ENCODE measurements at regions not wholly inside any gene's neighbourhood (a gene's known extent, or its start where the extent isn't known, plus 50 kb on each side); places are given as distances from the start of the nearest gene placed in this dataset.
"Not testable (repeated sequence)": the region's sequence is repeated elsewhere in the genome, so short reads cannot be mapped to it uniquely, and the experiment has no call there.

DNA sequence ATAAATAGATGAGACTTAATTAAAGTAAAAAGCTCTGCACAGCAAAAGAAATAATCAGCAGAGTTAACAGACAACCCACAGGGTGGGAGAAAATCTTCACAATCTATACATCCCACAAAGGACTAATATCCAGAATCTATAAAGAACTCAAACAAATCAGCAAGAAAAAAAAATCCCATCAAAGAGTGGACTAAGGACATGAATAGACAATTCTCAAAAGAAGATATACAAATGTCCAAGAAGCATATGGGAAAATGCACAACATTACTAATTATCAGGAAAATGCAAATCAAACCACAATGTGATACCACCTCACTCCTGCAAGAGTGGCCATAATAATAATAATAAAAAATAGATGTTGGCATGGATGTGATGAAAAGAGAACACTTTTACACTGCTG, 96.6 kb downstream of the IRX5 start:
- TF ChIP-seq, protein P1, sequence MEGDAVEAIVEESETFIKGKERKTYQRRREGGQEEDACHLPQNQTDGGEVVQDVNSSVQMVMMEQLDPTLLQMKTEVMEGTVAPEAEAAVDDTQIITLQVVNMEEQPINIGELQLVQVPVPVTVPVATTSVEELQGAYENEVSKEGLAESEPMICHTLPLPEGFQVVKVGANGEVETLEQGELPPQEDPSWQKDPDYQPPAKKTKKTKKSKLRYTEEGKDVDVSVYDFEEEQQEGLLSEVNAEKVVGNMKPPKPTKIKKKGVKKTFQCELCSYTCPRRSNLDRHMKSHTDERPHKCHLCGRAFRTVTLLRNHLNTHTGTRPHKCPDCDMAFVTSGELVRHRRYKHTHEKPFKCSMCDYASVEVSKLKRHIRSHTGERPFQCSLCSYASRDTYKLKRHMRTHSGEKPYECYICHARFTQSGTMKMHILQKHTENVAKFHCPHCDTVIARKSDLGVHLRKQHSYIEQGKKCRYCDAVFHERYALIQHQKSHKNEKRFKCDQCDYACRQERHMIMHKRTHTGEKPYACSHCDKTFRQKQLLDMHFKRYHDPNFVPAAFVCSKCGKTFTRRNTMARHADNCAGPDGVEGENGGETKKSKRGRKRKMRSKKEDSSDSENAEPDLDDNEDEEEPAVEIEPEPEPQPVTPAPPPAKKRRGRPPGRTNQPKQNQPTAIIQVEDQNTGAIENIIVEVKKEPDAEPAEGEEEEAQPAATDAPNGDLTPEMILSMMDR (IDR thresholded peaks at IDR 0.05): not testable (repeated sequence)
- TF ChIP-seq POLR2A, EP300, POLR2AphosphoS5 (IDR thresholded peaks at IDR 0.05): not testable (repeated sequence)
